Nephron progenitor cell (in vitro differentiated cells): ENCODE measurements at regions not wholly inside any gene's neighbourhood (a gene's known extent, or its start where the extent isn't known, plus 50 kb on each side); places are given as distances from the start of the nearest gene placed in this dataset.
"Not testable (repeated sequence)": the region's sequence is repeated elsewhere in the genome, so short reads cannot be mapped to it uniquely, and the experiment has no call there.

ENCODE experiments used
- DNase-seq: peaks from one replicate; pipeline ENCODE4 v3.0.0; 2021
- H3K27ac Mint-ChIP-seq: 2 replicates; pipeline ENCODE4 v1.8.0; 2021; ENCODE audit warnings: mild to moderate bottlenecking, moderate library complexity, mixed read lengths
- H3K27me3 Mint-ChIP-seq: 2 replicates; pipeline ENCODE4 v1.8.0; 2021; ENCODE audit warnings: mild to moderate bottlenecking, low read depth, mixed read lengths; ENCODE audit not compliant: poor library complexity
- H3K36me3 Mint-ChIP-seq: 2 replicates; pipeline ENCODE4 v1.8.0; 2021; ENCODE audit warnings: low read depth, mixed read lengths
- H3K4me1 Mint-ChIP-seq: 2 replicates; pipeline ENCODE4 v1.8.0; 2021; ENCODE audit warnings: mixed read lengths
- H3K4me3 Mint-ChIP-seq: 2 replicates; pipeline ENCODE4 v1.8.0; 2021; ENCODE audit warnings: mild to moderate bottlenecking, moderate library complexity, mixed read lengths
- H3K9me3 Mint-ChIP-seq: 2 replicates; pipeline ENCODE4 v1.8.0; 2021; ENCODE audit warnings: mild to moderate bottlenecking, moderate library complexity, mixed read lengths
- TF ChIP-seq, protein P1 (sequence below): fragments of 200-600 bp; sonication (generic); IDR thresholded peaks from 2 replicates; pipeline ENCODE4 v1.5.0; 2021; ENCODE audit warnings: antibody characterized with exemption

DNA sequence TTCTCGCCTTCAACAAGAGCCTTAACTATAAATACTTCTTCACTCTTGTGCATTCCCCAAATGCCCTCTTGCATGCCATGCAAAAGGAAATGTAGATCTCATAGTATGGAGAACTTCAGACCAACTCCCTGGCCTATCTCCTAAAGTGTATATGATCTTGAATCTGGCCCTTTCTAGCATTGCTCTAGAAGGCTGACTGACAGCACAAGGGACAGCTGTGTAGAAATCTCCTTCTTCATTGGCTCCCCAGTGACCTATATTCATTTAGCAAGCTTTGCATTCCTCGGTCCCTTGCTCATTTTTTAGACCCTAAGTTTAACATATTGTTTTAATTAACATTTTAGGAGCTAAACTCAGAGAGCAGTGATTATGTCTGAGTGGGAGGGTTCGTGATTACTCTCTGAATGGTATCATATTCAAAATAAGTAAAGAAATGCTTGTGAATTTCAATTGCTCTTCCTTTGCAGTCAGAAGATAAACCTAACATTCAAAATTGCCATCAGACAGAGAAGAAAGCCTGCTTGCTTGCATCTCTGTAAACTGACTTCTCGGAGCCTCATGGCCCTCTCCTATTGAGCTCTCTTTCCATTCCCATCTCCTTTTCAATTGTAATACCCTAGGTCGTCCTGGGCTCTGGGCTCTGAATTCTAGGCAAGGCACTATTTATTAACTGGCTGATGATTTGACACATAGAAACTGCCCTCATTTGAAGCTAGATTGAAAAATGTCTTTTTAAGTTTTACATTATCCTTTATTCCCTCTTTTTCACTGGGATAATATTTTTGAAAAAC, 120.3 kb upstream of the PRKG2 start:
- TF ChIP-seq, protein P1, sequence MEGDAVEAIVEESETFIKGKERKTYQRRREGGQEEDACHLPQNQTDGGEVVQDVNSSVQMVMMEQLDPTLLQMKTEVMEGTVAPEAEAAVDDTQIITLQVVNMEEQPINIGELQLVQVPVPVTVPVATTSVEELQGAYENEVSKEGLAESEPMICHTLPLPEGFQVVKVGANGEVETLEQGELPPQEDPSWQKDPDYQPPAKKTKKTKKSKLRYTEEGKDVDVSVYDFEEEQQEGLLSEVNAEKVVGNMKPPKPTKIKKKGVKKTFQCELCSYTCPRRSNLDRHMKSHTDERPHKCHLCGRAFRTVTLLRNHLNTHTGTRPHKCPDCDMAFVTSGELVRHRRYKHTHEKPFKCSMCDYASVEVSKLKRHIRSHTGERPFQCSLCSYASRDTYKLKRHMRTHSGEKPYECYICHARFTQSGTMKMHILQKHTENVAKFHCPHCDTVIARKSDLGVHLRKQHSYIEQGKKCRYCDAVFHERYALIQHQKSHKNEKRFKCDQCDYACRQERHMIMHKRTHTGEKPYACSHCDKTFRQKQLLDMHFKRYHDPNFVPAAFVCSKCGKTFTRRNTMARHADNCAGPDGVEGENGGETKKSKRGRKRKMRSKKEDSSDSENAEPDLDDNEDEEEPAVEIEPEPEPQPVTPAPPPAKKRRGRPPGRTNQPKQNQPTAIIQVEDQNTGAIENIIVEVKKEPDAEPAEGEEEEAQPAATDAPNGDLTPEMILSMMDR: no peak
- no peaks in the 10 kb centered on the region for H3K36me3 Mint-ChIP-seq
- no peak overlapping the region for H3K27ac Mint-ChIP-seq
- DNase-seq: no peak
- H3K4me3 Mint-ChIP-seq: no peak overlapping the region
- H3K27me3 Mint-ChIP-seq: peaks cover 3% of the 10 kb centered on the region
- H3K9me3 Mint-ChIP-seq: no peaks in the 10 kb centered on the region
- H3K4me1 Mint-ChIP-seq: peaks cover 10% of the 10 kb centered on the region

DNA sequence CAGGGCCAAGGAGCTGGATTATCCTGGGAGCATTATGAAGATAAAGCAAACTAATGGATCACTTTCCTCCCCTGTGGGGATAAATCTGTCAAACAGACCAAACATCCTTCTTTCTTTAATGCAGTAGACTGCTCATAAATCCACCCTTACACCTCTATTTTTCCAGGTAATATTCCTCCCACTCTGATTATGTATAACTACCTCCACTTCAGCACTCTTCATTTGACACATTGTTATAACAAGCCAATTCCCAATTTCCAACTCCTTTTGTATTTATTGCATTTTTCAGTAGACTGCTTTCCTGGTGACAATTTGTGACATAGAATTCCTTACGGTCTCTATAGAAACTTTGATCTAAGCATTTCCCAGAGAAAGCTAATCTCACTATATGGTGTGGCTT, 115.0 kb upstream of the PRKG2 start:
- Mint-ChIP-seq H3K36me3 (no peaks in the 10 kb centered on the region), H3K27me3 (no peaks in the 10 kb centered on the region), H3K27ac (no peak overlapping the region), H3K9me3 (peaks cover 7% of the 10 kb centered on the region), H3K4me1 (peaks cover 9% of the 10 kb centered on the region), H3K4me3 (no peak overlapping the region)
- TF ChIP-seq, protein P1: no peak
- no peak for DNase-seq

DNA sequence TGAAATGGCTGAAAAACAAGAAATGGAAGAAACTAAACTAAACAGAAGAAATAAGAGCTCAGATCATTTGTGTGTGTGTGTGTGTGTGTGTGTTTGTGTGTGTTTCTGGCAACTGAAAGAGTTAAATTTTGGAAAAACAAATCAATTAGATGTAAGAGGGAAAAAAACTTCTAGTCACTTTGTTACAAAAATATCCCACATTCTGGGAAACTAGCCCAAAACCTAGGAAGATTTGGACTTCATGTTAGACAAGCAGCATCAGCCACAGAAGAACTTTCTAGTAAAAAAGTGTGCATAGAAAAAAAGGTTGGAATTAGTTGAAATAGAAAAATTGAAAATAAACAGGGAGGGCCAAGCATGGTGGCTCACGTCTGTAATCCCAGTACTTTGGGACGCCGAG, 111.6 kb upstream of the PRKG2 start:
- Mint-ChIP-seq H3K4me1 (peaks cover 5% of the 10 kb centered on the region), H3K9me3 (peaks cover 34% of the 10 kb centered on the region), H3K4me3 (no peak overlapping the region), H3K36me3 (no peaks in the 10 kb centered on the region), H3K27ac (no peak overlapping the region), H3K27me3 (peaks cover 5% of the 10 kb centered on the region)
- TF ChIP-seq, protein P1: no peak
- no peak for DNase-seq

DNA sequence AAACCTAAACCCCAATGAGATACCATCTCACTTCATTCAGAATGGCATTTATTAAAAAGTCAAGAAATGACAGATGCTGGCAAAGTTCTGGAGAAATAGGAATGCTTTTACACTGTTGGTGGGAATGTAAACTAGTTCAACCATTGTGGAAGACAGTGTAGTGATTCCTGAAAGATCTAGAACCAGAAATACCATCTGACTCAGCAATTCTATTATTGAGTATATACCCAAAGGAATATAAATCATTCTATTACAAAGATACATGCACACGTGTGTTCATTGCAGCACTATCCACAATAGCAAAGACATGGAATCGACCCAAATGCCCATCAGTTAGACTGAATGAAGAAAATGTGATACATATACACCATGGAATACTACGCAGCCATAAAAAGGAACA, 109.6 kb upstream of the PRKG2 start:
- H3K27ac Mint-ChIP-seq, H3K36me3 Mint-ChIP-seq, H3K4me3 Mint-ChIP-seq, H3K4me1 Mint-ChIP-seq, DNase-seq: not testable (repeated sequence)
- H3K9me3 Mint-ChIP-seq: peaks cover 35% of the 10 kb centered on the region
- peaks cover 10% of the 10 kb centered on the region for H3K27me3 Mint-ChIP-seq

DNA sequence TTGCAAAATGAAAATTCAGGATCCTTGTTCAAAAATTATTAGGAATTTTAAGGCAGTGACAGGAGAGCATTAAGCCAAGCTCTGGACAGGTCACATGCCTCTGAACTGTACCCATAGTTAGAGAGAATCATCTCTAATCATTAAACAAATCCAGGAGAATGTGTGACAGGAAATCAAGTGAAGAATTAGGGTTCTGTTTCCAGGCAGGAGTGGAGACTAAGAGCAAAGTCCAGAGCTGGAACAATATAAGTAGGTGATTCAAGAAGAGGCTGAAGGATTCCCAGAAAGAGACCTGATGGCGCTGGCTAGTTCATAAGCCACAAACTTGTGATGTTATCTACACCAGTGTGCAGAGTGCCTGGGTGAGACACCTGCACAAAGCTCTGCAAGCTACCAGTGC, 104.6 kb upstream of the PRKG2 start:
- Mint-ChIP-seq H3K4me3 (no peak overlapping the region), H3K36me3 (no peaks in the 10 kb centered on the region), H3K9me3 (peaks cover 25% of the 10 kb centered on the region), H3K4me1 (peaks cover 23% of the 10 kb centered on the region), H3K27ac (no peak overlapping the region), H3K27me3 (peaks cover 20% of the 10 kb centered on the region)
- TF ChIP-seq, protein P1: no peak
- DNase-seq: no peak

DNA sequence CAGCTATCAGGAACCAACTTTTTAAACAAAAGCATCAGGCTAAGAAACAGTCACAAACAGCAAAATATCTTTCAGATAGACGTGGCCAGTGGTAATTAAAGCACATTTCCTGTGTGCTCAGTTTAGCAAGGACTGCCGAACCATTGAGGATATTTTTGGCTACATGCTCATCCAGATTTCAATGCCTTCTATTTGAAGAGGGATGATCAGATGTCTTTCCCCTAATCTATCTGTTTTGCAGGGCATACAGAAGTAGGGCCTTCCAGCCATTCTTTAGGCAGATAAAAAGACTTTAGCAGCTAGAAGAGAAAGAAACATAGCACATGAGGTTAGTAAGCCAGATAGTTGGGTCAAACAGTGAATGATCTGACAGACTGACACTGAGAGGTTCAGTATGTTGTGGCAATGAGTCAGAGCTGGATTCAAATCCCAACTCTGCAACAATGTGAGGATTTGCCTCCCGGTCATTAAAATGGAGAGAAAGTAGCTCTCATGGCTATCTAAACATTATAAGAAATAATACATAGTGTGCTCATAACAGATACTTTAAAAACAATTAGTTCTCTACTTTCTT, 100.0 kb upstream of the PRKG2 start:
- peak overlapping the region; percentile 57 for H3K27ac Mint-ChIP-seq
- H3K4me1 Mint-ChIP-seq: peaks cover 30% of the 10 kb centered on the region
- H3K36me3 Mint-ChIP-seq: no peaks in the 10 kb centered on the region
- H3K4me3 Mint-ChIP-seq: no peak overlapping the region
- no peak for DNase-seq
- TF ChIP-seq, protein P1: no peak
- peaks cover 13% of the 10 kb centered on the region for H3K27me3 Mint-ChIP-seq
- H3K9me3 Mint-ChIP-seq: peaks cover 9% of the 10 kb centered on the region
